ENCODE measurements at regions not wholly inside any gene's neighbourhood (a gene's known extent, or its start where the extent isn't known, plus 50 kb on each side); places are given as distances from the start of the nearest gene placed in this dataset.

- TF ChIP-seq CTCF (conservative IDR thresholded peaks at IDR 0.05; ENCODE audit: low read length) (no peak), EZH2phosphoT487 (IDR thresholded peaks at IDR 0.05; ENCODE audit: borderline replicate concordance) (no peak)
Measured at GRCh38 chr7:136566491-136566890, 302.0 kb upstream of the CHRM2 start.

All from Loucy (cell line).